ENCODE measurements at regions not wholly inside any gene's neighbourhood (a gene's known extent, or its start where the extent isn't known, plus 50 kb on each side); places are given as distances from the start of the nearest gene placed in this dataset.

DNA sequence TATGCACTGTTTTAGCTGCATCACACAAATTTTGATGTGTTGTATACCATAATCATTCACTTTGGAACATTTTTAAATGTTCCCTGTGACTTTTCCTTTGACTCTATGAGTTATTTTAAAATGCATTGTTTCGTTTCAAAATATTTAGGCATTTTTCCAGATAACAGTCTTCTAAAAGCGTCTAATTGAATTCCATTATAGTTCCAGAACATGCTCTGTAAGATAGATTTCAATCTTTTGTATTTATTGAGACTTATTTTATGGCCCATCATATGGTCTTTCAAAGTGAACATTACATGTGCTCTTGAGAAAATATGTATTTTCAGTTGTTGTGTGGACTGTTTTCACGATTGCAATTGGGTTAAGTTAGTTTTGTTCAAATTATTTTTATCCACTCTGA, 98.7 kb upstream of the ARHGAP5 start:
- Mint-ChIP-seq H3K4me1 (no peaks in the 10 kb centered on the region), H3K27ac (no peak overlapping the region)
- no peak for ATAC-seq

DNA sequence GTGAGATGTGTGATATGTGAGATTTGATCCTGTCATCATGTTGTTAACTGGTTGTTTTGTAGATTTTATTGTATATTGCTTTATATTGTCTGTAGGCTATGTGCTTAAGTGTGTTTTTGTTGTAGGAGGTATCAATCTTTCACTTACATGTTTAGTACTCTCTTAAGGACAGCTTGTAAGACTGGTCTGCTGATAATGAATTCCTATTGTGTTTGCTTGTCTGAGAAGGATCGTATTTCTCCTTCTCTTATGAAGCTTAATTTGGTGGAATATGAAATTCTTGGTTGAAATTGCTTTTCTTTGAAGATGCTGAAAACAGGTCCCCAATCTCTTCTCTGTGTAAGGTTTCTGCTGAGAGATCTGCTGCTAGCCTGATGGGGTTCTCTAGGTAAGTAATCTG, 94.5 kb upstream of the ARHGAP5 start:
- H3K27ac Mint-ChIP-seq, result no peak overlapping the region
- ATAC-seq (no peak), DNase-seq (no peak)
- H3K27me3 Mint-ChIP-seq, result no peaks in the 10 kb centered on the region
- no peak overlapping the region for H3K4me3 Mint-ChIP-seq
- no peaks in the 10 kb centered on the region for H3K4me1 Mint-ChIP-seq
- no peaks in the 10 kb centered on the region for H3K36me3 Mint-ChIP-seq (ENCODE audit: low read depth)
- no peaks in the 10 kb centered on the region for H3K9me3 ChIP-seq (ENCODE audit: control insufficient read depth, low read length, poor library complexity, severe bottlenecking)

More for the DNA sequence above, 98.7 kb upstream of the ARHGAP5 start:
- DNase-seq, result no peak
- H3K4me3 Mint-ChIP-seq, result no peak overlapping the region
- no peaks in the 10 kb centered on the region for H3K9me3 ChIP-seq (ENCODE audit: control insufficient read depth, low read length, poor library complexity, severe bottlenecking)
- no peaks in the 10 kb centered on the region for H3K27me3 Mint-ChIP-seq
- no peaks in the 10 kb centered on the region for H3K36me3 Mint-ChIP-seq (ENCODE audit: low read depth)

DNA sequence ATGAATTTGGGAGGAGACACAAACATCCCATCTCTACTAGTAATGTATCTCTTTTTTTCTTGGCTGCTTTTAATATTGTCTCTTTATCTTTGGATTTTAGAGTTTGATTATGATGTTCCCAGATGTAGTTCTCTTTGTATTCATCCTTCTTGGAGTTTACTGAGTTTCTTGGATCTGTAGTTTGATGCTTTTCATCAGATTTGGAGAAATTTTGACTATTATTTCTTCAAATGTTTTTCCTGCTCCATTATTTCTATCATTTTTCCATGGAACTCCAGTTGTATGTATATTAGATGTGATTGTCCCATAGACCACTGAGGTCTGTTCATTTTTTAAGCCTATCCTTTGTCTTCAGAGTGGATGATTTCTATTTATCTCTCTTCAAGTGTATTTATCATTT, 90.7 kb upstream of the ARHGAP5 start:
- Mint-ChIP-seq H3K36me3 (ENCODE audit: low read depth) (no peaks in the 10 kb centered on the region), H3K4me1 (no peaks in the 10 kb centered on the region), H3K27me3 (peaks cover 12% of the 10 kb centered on the region), H3K27ac (no peak overlapping the region), H3K4me3 (no peak overlapping the region)
- DNase-seq (no peak), ATAC-seq (no peak)
- no peaks in the 10 kb centered on the region for H3K9me3 ChIP-seq (ENCODE audit: control insufficient read depth, low read length, poor library complexity, severe bottlenecking)

DNA sequence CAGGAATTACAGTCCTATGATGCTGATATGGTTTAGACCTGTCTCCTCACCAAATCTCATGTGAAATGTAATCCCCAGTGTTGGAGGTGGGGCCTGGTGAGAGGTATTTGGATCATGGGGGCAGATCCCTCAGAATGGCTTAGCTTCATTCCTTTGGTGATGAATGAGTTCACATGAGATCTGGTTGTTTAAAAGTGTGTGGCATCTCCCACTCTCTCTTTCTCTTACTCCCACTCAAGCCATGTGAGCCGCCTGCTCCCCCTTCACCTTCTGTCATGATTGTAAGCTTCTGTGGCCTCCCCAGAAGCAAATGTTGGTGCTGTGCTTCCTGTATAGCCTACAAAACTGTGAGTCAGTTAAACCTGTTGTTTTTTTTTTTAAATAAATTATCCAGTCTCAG, 89.4 kb upstream of the ARHGAP5 start:
- ATAC-seq (no peak), DNase-seq (no peak)
- H3K4me1 Mint-ChIP-seq, result no peaks in the 10 kb centered on the region
- no peak overlapping the region for H3K4me3 Mint-ChIP-seq
- no peaks in the 10 kb centered on the region for H3K36me3 Mint-ChIP-seq (ENCODE audit: low read depth)
- no peak overlapping the region for H3K27ac Mint-ChIP-seq
- H3K27me3 Mint-ChIP-seq, result peaks cover 21% of the 10 kb centered on the region
- H3K9me3 ChIP-seq (ENCODE audit: control insufficient read depth, low read length, poor library complexity, severe bottlenecking), result no peaks in the 10 kb centered on the region

- no peak for ATAC-seq
Measured at GRCh38 chr14:31988244-31988643, 88.9 kb upstream of the ARHGAP5 start.

DNA sequence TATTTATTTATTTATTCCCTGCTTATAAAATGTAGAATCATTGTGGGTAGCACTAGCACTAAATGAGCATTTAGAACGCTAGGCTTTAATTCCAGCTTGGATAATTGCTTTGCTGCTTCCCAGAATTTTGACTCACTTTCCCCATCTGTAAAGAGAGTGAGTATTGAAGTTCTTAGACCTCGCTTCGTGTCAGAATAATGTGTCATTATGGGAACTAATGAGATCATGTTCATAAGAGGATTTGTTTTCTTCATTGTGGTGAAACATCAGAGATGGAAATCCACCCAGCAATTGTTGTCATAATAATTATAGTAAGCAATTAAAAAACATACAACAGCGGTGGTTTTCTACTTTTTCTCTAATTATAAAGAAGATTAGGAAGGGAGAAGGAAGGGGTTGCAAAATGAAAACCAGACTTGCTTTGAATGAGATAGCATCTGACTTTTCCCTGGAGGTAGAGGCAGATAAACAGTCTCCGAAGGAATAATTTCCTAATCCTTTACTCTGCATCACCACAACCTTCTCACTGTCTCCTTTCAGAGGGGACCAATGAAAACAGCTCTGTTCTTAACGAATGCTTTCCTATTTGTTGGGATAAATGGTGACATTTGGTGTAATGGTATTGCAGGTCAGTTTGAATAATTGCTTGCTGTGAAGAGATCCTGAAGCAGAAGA, 86.8 kb upstream of the ARHGAP5 start:
- no peak for ATAC-seq
- no peak for DNase-seq
- Mint-ChIP-seq H3K4me3 (no peak overlapping the region), H3K4me1 (peaks cover 6% of the 10 kb centered on the region), H3K27me3 (peaks cover 22% of the 10 kb centered on the region), H3K27ac (no peak overlapping the region), H3K36me3 (ENCODE audit: low read depth) (no peaks in the 10 kb centered on the region)
- H3K9me3 ChIP-seq (ENCODE audit: control insufficient read depth, low read length, poor library complexity, severe bottlenecking), result no peaks in the 10 kb centered on the region

More at GRCh38 chr14:31988244-31988643, 88.9 kb upstream of the ARHGAP5 start:
- Mint-ChIP-seq H3K4me3 (no peak overlapping the region), H3K36me3 (ENCODE audit: low read depth) (no peaks in the 10 kb centered on the region), H3K27ac (no peak overlapping the region), H3K4me1 (no peaks in the 10 kb centered on the region), H3K27me3 (peaks cover 22% of the 10 kb centered on the region)
- no peak for DNase-seq
- no peaks in the 10 kb centered on the region for H3K9me3 ChIP-seq (ENCODE audit: control insufficient read depth, low read length, poor library complexity, severe bottlenecking)

GRCh38 chr14:31990926-31991572, 86.1 kb upstream of the ARHGAP5 start:
- no peak for ATAC-seq
- H3K9me3 ChIP-seq (ENCODE audit: control insufficient read depth, low read length, poor library complexity, severe bottlenecking), result no peaks in the 10 kb centered on the region
- Mint-ChIP-seq H3K27ac (no peak overlapping the region), H3K4me1 (peaks cover 6% of the 10 kb centered on the region), H3K27me3 (peaks cover 22% of the 10 kb centered on the region), H3K4me3 (no peak overlapping the region), H3K36me3 (ENCODE audit: low read depth) (no peaks in the 10 kb centered on the region)
- no peak for DNase-seq

DNA sequence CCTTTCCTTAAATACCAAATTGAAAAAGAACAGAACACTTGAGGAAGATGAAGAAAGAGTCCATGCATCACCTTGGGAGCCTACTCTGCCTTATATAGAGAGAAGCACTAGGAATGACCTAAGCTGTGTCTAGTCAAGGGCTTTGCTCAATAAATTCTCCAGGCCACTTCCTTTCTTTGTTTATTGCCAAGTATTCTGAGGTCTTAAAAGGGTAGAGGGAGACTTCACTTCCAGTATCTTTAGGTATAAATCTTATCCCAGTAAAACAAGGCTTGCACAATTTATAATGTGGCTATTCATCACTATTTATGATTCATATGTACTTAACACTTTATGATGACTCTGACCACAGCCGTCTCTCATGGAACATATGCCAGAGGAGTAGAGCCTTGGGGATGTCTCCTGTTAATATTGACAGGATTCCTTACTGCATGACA, 85.1 kb upstream of the ARHGAP5 start:
- DNase-seq (no peak), ATAC-seq (no peak)
- peaks cover 22% of the 10 kb centered on the region for H3K27me3 Mint-ChIP-seq

GRCh38 chr14:31993521-31993951, 83.6 kb upstream of the ARHGAP5 start:
- DNase-seq (no peak), ATAC-seq (no peak)
- Mint-ChIP-seq H3K4me3 (no peak overlapping the region), H3K36me3 (ENCODE audit: low read depth) (no peaks in the 10 kb centered on the region), H3K27me3 (peaks cover 26% of the 10 kb centered on the region), H3K27ac (no peak overlapping the region), H3K4me1 (peaks cover 6% of the 10 kb centered on the region)
- no peaks in the 10 kb centered on the region for H3K9me3 ChIP-seq (ENCODE audit: control insufficient read depth, low read length, poor library complexity, severe bottlenecking)

More for the DNA sequence above, 85.1 kb upstream of the ARHGAP5 start:
- H3K4me1 Mint-ChIP-seq, result peaks cover 6% of the 10 kb centered on the region
- H3K27ac Mint-ChIP-seq, result no peak overlapping the region
- H3K9me3 ChIP-seq (ENCODE audit: control insufficient read depth, low read length, poor library complexity, severe bottlenecking), result no peaks in the 10 kb centered on the region
- H3K36me3 Mint-ChIP-seq (ENCODE audit: low read depth), result no peaks in the 10 kb centered on the region
- H3K4me3 Mint-ChIP-seq, result no peak overlapping the region

DNA sequence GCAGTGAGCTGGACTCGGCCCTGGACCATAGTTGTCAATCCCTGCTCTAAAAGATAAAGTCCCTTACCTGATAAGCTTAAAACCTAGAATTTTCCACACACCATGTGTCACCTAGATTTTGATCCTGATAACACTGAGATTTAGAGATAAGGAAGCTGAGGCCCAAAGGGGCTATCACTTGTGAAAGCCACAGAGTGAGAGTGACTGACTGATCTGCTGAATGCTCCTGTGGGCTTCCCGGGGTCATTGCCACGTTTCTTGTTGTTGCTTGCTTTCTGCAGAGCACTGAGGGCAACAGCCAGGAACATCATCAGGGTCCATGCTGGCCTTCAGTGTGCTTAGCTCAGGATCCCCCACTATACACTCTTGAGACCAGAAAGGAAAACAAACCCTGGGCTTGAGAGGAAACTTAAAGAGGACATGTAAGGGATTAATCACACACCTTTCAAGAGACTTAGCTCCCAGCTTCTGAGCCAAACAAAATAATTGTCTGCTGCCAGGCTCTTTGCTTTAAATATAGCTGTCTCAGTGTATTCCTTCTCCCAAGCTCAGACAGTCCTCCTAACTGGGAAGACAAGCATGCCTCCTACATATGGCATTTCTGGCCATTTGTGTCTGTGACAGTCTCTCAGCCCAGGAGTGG, 82.6 kb upstream of the ARHGAP5 start:
- H3K4me3 Mint-ChIP-seq, result no peak overlapping the region
- H3K36me3 Mint-ChIP-seq (ENCODE audit: low read depth), result no peaks in the 10 kb centered on the region
- no peak for DNase-seq
- no peaks in the 10 kb centered on the region for H3K9me3 ChIP-seq (ENCODE audit: control insufficient read depth, low read length, poor library complexity, severe bottlenecking)
- H3K27ac Mint-ChIP-seq, result no peak overlapping the region
- ATAC-seq, result no peak
- peaks cover 26% of the 10 kb centered on the region for H3K27me3 Mint-ChIP-seq
- H3K4me1 Mint-ChIP-seq, result peaks cover 6% of the 10 kb centered on the region

DNA sequence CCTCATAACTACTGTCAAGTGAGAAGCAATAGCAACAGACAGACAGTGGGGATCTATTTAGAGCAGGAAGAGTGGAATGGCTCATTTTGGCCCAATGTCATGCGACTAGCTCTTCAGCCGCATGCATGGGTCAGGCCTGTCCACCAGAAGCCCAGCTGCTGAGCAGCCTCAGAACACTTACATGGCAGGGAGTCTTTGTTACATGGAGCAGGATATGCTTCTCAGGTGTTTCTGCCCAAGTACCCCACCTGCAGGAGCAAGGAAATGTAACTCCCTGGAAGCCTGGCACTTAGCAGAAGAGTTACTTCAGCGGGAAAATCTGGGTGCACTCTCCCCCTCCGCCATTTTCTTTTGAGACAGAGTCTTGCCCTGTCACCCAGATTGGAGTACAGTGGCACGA, 73.5 kb upstream of the ARHGAP5 start:
- Mint-ChIP-seq H3K4me1 (peaks cover 11% of the 10 kb centered on the region), H3K27ac (no peak overlapping the region), H3K4me3 (no peak overlapping the region), H3K36me3 (ENCODE audit: low read depth) (no peaks in the 10 kb centered on the region), H3K27me3 (peaks cover 37% of the 10 kb centered on the region)
- DNase-seq, result no peak
- H3K9me3 ChIP-seq (ENCODE audit: control insufficient read depth, low read length, poor library complexity, severe bottlenecking), result no peaks in the 10 kb centered on the region
- ATAC-seq, result no peak

- no peaks in the 10 kb centered on the region for H3K36me3 Mint-ChIP-seq (ENCODE audit: low read depth)
- peaks cover 11% of the 10 kb centered on the region for H3K4me1 Mint-ChIP-seq
- no peaks in the 10 kb centered on the region for H3K9me3 ChIP-seq (ENCODE audit: control insufficient read depth, low read length, poor library complexity, severe bottlenecking)
- no peak overlapping the region for H3K4me3 Mint-ChIP-seq
- DNase-seq (no peak), ATAC-seq (no peak)
- H3K27ac Mint-ChIP-seq, result no peak overlapping the region
- peaks cover 37% of the 10 kb centered on the region for H3K27me3 Mint-ChIP-seq
Measured at GRCh38 chr14:32004300-32004699, 72.8 kb upstream of the ARHGAP5 start.

DNA sequence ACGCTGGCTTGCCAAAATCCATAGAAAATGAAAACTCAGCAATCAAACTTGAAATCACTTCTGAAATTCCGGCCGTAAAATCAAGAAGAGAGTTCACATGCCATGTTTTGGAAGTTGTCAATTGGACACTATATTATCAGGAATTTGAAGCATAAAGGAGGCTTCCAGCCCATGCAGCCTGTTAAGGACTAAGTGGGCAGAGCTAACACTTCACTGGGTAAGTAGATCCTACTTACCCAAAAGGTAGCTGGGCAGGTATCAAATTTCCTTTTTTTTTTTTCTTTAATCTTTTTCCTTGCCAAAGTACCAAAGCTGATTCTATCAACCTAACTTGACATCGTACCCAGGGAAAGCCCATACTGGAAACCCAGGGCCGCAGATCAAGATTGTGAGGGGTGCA, 71.5 kb upstream of the ARHGAP5 start:
- H3K36me3 Mint-ChIP-seq (ENCODE audit: low read depth), result no peaks in the 10 kb centered on the region

More for the DNA sequence above, 71.5 kb upstream of the ARHGAP5 start:
- H3K4me1 Mint-ChIP-seq, result peaks cover 11% of the 10 kb centered on the region
- no peak overlapping the region for H3K27ac Mint-ChIP-seq
- H3K9me3 ChIP-seq (ENCODE audit: control insufficient read depth, low read length, poor library complexity, severe bottlenecking), result no peaks in the 10 kb centered on the region
- H3K4me3 Mint-ChIP-seq, result no peak overlapping the region
- ATAC-seq (no peak), DNase-seq (no peak)
- peaks cover 27% of the 10 kb centered on the region for H3K27me3 Mint-ChIP-seq

All from T-helper 17 cell (primary cell).